ENCODE measurements at regions not wholly inside any gene's neighbourhood (a gene's known extent, or its start where the extent isn't known, plus 50 kb on each side); places are given as distances from the start of the nearest gene placed in this dataset.

DNA sequence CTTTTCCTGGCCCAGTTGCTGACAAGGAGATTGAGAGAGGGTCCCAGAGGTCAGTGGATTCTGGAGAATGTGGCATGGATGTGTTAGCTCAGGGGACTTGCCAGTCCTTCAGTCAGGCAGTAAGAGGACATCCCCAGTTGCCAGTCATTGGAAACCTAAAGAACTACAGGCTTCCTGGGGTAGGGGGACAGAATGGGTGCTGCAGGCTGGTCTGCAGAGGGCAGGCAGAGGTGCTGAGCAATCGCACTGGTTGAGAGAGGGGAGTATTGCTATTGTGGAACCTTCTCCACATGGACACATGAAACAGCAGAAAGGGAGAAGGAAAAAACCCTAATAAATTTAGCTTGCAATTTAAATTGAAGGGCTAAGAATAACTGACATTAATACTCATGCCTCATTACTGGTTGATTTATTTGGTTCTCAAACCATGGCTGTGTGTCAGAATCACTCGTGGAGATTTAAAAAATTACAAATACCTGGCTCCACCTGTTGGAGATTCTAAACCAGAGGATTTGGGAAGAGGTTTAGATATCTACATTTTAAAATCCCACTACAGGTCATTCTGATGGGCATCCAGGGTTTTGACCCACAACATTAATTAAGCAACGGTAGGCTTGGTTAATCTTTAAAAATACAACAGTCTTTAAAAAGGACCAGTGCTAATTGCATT is 71.2 kb upstream of the SLC38A2 start:
- H3K9me3 ChIP-seq (ENCODE audit: control insufficient read depth, insufficient read depth, low read length) = no peaks in the 10 kb centered on the region
- 100% methylated on average over 1 of the region's 3 CpGs for WGBS (ENCODE audit: insufficient coverage)
- DNase-seq (ENCODE audit: low read depth in 4 of 6, low spot score in 6 of 6) = no peak
- no peaks in the 10 kb centered on the region for H3K36me3 ChIP-seq (ENCODE audit: control insufficient read depth, insufficient read depth, low read length)
- H3K27me3 ChIP-seq (ENCODE audit: control insufficient read depth, insufficient read depth, low read length) = no peaks in the 10 kb centered on the region
- H3K27ac ChIP-seq (ENCODE audit: low read depth, low read length) = no peak overlapping the region
- no peak overlapping the region for H3K4me3 ChIP-seq (ENCODE audit: low read depth, low read length)
- no peaks in the 10 kb centered on the region for H3K4me1 ChIP-seq (ENCODE audit: control insufficient read depth, insufficient read depth, low read length)

DNA sequence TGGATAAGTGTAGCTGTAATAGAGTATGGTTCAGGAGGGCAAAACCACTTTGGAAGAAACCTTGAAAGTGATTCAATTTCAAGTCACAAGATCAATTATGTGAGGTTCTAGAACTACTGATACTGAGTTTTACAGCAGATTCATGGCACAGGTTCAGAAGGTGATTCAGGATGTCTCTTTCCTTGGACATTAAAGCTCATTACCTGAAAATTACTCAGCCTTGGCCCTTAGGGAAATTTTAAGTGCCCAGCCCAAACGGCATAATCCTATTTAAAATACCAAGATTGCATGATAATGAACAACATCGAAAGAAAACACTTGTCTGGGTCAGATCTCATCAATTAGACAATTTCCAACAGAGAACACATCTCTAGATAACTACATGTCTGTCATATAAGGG is 70.2 kb upstream of the SLC38A2 start:
- H3K36me3 ChIP-seq (ENCODE audit: control insufficient read depth, insufficient read depth, low read length) = no peaks in the 10 kb centered on the region
- no CpG with 5 or more reads among the region's 2 CpGs for WGBS (ENCODE audit: insufficient coverage)
- H3K27ac ChIP-seq (ENCODE audit: low read depth, low read length) = no peak overlapping the region
- no peak for DNase-seq (ENCODE audit: low read depth in 4 of 6, low spot score in 6 of 6)
- H3K4me1 ChIP-seq (ENCODE audit: control insufficient read depth, insufficient read depth, low read length) = no peaks in the 10 kb centered on the region
- H3K4me3 ChIP-seq (ENCODE audit: low read depth, low read length) = no peak overlapping the region
- no peaks in the 10 kb centered on the region for H3K9me3 ChIP-seq (ENCODE audit: control insufficient read depth, insufficient read depth, low read length)
- H3K27me3 ChIP-seq (ENCODE audit: control insufficient read depth, insufficient read depth, low read length) = no peaks in the 10 kb centered on the region

DNA sequence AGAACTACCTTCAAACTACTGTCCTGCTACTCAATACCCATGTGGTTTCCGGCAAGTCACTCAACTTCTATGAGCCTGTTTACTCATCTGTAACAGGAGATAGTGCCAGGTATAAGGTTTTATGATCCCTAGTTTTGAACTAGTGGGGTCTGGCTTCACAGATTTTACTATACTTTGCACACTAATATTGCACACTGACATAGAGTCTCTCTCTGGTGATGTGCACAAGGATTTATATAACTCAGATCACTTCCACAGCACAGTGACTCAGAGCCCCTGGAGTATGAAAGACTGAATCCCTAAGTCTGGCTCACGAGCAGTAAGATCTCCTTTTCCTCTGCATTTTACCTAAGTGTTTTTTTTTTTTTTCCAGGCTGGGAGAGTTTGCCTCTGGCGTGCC is 69.7 kb upstream of the SLC38A2 start:
- Histone ChIP-seq H3K4me3 (ENCODE audit: low read depth, low read length) (no peak overlapping the region), H3K4me1 (ENCODE audit: control insufficient read depth, insufficient read depth, low read length) (no peaks in the 10 kb centered on the region), H3K27me3 (ENCODE audit: control insufficient read depth, insufficient read depth, low read length) (no peaks in the 10 kb centered on the region), H3K36me3 (ENCODE audit: control insufficient read depth, insufficient read depth, low read length) (no peaks in the 10 kb centered on the region), H3K27ac (ENCODE audit: low read depth, low read length) (no peak overlapping the region), H3K9me3 (ENCODE audit: control insufficient read depth, insufficient read depth, low read length) (no peaks in the 10 kb centered on the region)
- WGBS (ENCODE audit: insufficient coverage) = no CpG with 5 or more reads among the region's 3 CpGs
- DNase-seq (ENCODE audit: low read depth in 4 of 6, low spot score in 6 of 6) = no peak

DNA sequence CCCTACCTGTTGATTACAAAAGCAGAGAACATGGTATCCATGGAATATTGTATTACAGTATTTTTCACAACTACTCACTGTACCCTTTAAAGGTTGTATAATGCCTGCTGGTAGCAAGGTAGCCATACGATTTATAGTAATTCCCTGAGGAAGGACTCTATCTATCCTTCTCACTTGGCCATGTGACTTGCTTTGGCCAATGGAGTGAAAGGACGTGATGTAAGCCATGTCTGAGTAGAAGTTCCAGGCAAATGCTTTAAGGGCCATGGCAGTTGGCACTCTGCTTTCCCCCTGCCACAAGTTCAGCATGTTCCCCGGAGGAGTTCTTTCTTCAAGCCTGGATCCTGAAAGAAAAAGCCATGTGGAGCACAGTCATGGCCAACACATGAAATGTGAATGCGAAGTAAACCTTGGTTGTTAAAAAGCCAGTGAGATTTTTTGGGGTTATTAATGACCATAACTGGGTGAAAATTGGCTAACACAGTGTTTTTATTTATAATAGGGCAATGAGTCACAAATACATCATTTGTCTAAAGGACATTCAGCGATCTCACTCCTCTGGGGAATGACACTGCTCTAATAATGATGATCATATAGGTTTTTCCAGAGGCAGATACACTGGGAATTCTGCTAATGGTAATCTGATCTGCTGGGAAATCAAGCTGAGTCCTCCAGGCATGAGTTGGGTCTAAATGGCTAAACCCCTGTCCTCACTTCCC is 67.4 kb upstream of the SLC38A2 start:
- WGBS (ENCODE audit: insufficient coverage) = 94% methylated on average over 3 of the region's 5 CpGs
- H3K9me3 ChIP-seq (ENCODE audit: control insufficient read depth, insufficient read depth, low read length) = no peaks in the 10 kb centered on the region
- no peaks in the 10 kb centered on the region for H3K4me1 ChIP-seq (ENCODE audit: control insufficient read depth, insufficient read depth, low read length)
- H3K4me3 ChIP-seq (ENCODE audit: low read depth, low read length) = no peak overlapping the region
- DNase-seq (ENCODE audit: low read depth in 4 of 6, low spot score in 6 of 6) = no peak
- H3K36me3 ChIP-seq (ENCODE audit: control insufficient read depth, insufficient read depth, low read length) = no peaks in the 10 kb centered on the region
- no peaks in the 10 kb centered on the region for H3K27me3 ChIP-seq (ENCODE audit: control insufficient read depth, insufficient read depth, low read length)
- no peak overlapping the region for H3K27ac ChIP-seq (ENCODE audit: low read depth, low read length)

DNA sequence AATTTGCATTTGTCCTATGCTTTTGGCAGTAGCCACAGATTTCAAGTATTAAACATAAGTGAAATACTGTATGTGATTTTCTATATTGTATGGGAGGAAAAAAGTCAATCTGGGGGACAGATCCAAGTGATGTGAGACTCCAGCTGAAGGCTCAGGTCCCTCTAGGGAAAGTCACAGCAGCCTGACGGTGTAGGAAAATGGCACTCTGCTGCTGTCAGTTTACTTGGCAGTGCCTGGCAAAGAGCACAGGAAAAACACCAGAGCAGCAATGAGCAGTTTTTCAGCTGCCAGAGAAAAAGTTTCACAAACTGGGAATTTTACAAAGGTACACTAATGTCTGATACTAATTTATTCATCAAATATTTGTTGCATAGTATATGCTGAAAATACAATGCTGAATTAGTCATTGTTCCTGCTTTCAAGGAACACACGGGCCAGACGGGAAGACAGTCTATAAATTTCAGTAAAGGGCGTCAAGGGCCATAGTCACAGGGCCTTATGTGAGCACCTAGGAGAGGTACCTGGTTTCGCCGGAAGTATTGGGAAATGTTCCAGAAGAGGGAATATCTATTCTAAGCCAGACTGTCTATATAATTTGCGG is 66.2 kb upstream of the SLC38A2 start:
- H3K27me3 ChIP-seq (ENCODE audit: control insufficient read depth, insufficient read depth, low read length) = no peaks in the 10 kb centered on the region
- no peak overlapping the region for H3K4me3 ChIP-seq (ENCODE audit: low read depth, low read length)
- WGBS (ENCODE audit: insufficient coverage) = 69% methylated on average over 6 of the region's 7 CpGs
- H3K9me3 ChIP-seq (ENCODE audit: control insufficient read depth, insufficient read depth, low read length) = no peaks in the 10 kb centered on the region
- H3K4me1 ChIP-seq (ENCODE audit: control insufficient read depth, insufficient read depth, low read length) = no peaks in the 10 kb centered on the region
- no peak for DNase-seq (ENCODE audit: low read depth in 4 of 6, low spot score in 6 of 6)
- H3K36me3 ChIP-seq (ENCODE audit: control insufficient read depth, insufficient read depth, low read length) = no peaks in the 10 kb centered on the region
- H3K27ac ChIP-seq (ENCODE audit: low read depth, low read length) = no peak overlapping the region

DNA sequence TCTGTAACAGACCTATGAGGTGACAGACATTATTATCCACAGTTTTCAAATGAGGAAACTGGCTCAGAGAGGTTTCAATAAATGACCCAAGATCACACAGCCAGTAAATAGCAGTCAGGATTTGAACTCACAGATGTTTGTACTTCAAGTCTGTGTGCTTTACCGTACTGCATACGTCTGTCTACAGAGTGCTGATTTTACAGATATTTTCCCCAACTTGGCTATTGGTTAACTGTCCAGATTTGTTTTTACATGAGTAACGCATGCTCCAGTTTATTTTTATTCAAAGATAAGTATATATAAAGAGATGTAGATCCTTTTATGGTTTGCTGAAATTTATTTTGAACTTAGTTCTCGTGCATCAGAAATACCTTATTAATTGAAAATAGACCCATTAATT is 65.7 kb upstream of the SLC38A2 start:
- Histone ChIP-seq H3K27ac (ENCODE audit: low read depth, low read length) (no peak overlapping the region), H3K4me1 (ENCODE audit: control insufficient read depth, insufficient read depth, low read length) (no peaks in the 10 kb centered on the region), H3K36me3 (ENCODE audit: control insufficient read depth, insufficient read depth, low read length) (no peaks in the 10 kb centered on the region), H3K27me3 (ENCODE audit: control insufficient read depth, insufficient read depth, low read length) (no peaks in the 10 kb centered on the region), H3K9me3 (ENCODE audit: control insufficient read depth, insufficient read depth, low read length) (no peaks in the 10 kb centered on the region), H3K4me3 (ENCODE audit: low read depth, low read length) (no peak overlapping the region)
- no CpG with 5 or more reads among the region's 4 CpGs for WGBS (ENCODE audit: insufficient coverage)
- DNase-seq (ENCODE audit: low read depth in 4 of 6, low spot score in 6 of 6) = no peak

DNA sequence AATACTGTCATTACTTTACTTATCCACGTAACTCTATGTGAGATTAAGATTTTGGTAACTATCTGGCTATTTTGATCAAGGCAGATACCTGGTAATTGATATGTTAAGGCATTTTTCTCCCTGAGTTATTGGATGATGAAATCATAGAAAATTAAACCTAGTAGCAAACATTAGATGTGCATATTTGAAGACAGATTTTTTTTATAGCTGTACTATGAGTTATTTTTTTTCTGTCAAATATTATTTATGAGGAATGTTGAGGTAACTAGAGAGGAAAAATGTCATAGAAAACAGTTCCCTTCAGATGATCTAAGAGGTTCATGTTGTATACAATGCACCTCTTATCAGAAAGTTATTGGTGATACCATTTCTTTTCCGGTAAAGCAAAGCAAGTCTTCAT is 64.9 kb upstream of the SLC38A2 start:
- Histone ChIP-seq H3K9me3 (ENCODE audit: control insufficient read depth, insufficient read depth, low read length) (no peaks in the 10 kb centered on the region), H3K27ac (ENCODE audit: low read depth, low read length) (no peak overlapping the region), H3K4me1 (ENCODE audit: control insufficient read depth, insufficient read depth, low read length) (no peaks in the 10 kb centered on the region), H3K4me3 (ENCODE audit: low read depth, low read length) (no peak overlapping the region), H3K36me3 (ENCODE audit: control insufficient read depth, insufficient read depth, low read length) (no peaks in the 10 kb centered on the region), H3K27me3 (ENCODE audit: control insufficient read depth, insufficient read depth, low read length) (no peaks in the 10 kb centered on the region)
- no CpG with 5 or more reads among the region's 2 CpGs for WGBS (ENCODE audit: insufficient coverage)
- DNase-seq (ENCODE audit: low read depth in 4 of 6, low spot score in 6 of 6) = no peak

DNA sequence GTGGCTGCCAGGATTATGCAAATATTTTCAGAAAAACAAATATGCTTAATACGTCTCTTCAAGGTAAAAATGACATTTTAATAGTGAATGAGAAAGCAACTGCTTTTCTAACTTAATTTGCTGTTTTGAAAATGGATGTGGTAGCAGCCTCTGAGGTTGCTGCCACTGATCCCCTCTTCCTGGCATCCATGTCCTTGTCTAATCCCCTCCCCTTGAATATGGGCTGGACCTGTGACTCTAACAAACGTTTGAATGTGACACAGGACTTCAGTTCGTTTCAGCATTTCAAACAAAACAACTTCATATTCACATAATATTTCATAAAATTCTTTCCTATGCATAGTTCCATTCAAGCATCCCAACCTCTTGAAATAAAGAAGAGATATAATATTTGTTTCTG is 64.2 kb upstream of the SLC38A2 start:
- no peak overlapping the region for H3K4me3 ChIP-seq (ENCODE audit: low read depth, low read length)
- no peaks in the 10 kb centered on the region for H3K4me1 ChIP-seq (ENCODE audit: control insufficient read depth, insufficient read depth, low read length)
- no peaks in the 10 kb centered on the region for H3K36me3 ChIP-seq (ENCODE audit: control insufficient read depth, insufficient read depth, low read length)
- DNase-seq (ENCODE audit: low read depth in 4 of 6, low spot score in 6 of 6) = no peak
- H3K9me3 ChIP-seq (ENCODE audit: control insufficient read depth, insufficient read depth, low read length) = no peaks in the 10 kb centered on the region
- 0% methylated on average over 1 of the region's 3 CpGs for WGBS (ENCODE audit: insufficient coverage)
- no peak overlapping the region for H3K27ac ChIP-seq (ENCODE audit: low read depth, low read length)
- no peaks in the 10 kb centered on the region for H3K27me3 ChIP-seq (ENCODE audit: control insufficient read depth, insufficient read depth, low read length)

DNA sequence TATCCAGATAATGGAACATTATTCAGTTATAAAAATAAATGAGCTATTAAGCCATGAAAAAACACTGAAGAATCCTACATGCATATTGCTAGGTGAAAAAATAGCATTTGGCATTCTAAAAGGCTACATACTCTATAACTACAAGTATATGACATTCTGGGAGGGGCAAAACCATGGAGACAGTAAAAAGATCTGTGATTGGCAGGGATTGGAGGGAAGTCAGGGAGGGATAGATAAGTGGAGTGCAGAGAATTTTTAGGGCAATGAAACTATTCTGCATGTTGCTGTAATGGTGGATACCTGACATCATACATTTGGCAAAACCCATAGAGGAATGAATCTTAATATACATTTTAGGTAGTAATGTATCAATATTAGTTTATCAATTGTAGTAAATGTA is 63.1 kb upstream of the SLC38A2 start:
- Histone ChIP-seq H3K36me3 (ENCODE audit: control insufficient read depth, insufficient read depth, low read length) (no peaks in the 10 kb centered on the region), H3K27me3 (ENCODE audit: control insufficient read depth, insufficient read depth, low read length) (no peaks in the 10 kb centered on the region), H3K4me3 (ENCODE audit: low read depth, low read length) (no peak overlapping the region), H3K27ac (ENCODE audit: low read depth, low read length) (no peak overlapping the region), H3K9me3 (ENCODE audit: control insufficient read depth, insufficient read depth, low read length) (no peaks in the 10 kb centered on the region), H3K4me1 (ENCODE audit: control insufficient read depth, insufficient read depth, low read length) (no peaks in the 10 kb centered on the region)
- DNase-seq (ENCODE audit: low read depth in 4 of 6, low spot score in 6 of 6) = no peak

DNA sequence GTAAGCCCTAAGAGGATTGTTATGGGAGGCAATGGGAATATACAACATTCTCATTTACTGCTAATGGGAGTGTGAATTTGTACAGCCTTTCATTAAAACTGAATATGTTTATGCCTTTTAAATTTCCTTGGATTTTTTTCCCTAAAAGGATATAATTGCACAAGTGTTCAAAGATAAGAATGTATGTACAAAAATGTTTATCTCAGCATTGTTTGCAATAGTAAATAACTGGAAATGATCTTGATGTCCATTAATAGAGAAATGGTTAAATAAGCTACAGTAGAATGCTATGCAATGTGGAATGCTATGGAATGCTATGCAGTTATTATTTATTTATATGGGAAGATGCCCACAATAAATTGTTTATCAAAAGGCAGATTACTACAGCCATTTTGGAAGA is 62.5 kb upstream of the SLC38A2 start:
- no peak overlapping the region for H3K27ac ChIP-seq (ENCODE audit: low read depth, low read length)
- H3K4me3 ChIP-seq (ENCODE audit: low read depth, low read length) = no peak overlapping the region
- H3K27me3 ChIP-seq (ENCODE audit: control insufficient read depth, insufficient read depth, low read length) = no peaks in the 10 kb centered on the region
- DNase-seq (ENCODE audit: low read depth in 4 of 6, low spot score in 6 of 6) = no peak
- H3K9me3 ChIP-seq (ENCODE audit: control insufficient read depth, insufficient read depth, low read length) = no peaks in the 10 kb centered on the region
- H3K36me3 ChIP-seq (ENCODE audit: control insufficient read depth, insufficient read depth, low read length) = no peaks in the 10 kb centered on the region
- no peaks in the 10 kb centered on the region for H3K4me1 ChIP-seq (ENCODE audit: control insufficient read depth, insufficient read depth, low read length)
